Adrenal gland (tissue), 9 donors: ENCODE measurements at regions not wholly inside any gene's neighbourhood (a gene's known extent, or its start where the extent isn't known, plus 50 kb on each side); places are given as distances from the start of the nearest gene placed in this dataset.

ENCODE experiments used
- DNase-seq, 7 donors: peaks; one replicate each; pipeline ENCODE4 v3.0.0-alpha.2; 2019 to 2020
- H3K27ac ChIP-seq, 5 donors: fragments of 200-600 bp; sonication (generic) in 4 of 5; 1 replicate in 3 of 5; 2 replicates in 2 of 5; pipeline versions ENCODE4 v1.5.1 to v1.8.0; 2016 to 2020; ENCODE audit warnings: mild to moderate bottlenecking in 1 of 5
- H3K27me3 ChIP-seq: fragments of 200-600 bp; 2 replicates; pipeline ENCODE4 v1.8.0; 2021
- H3K36me3 ChIP-seq, 2 donors: fragments of 200-600 bp; replicated peaks in 1 of 2; 1 replicate in 1 of 2; 2 replicates in 1 of 2; pipeline versions ENCODE4 v1.5.1 to v1.8.0; 2018 to 2022
- H3K4me1 ChIP-seq, 2 donors: fragments of 200-600 bp; replicated peaks in 1 of 2; 1 replicate in 1 of 2; 2 replicates in 1 of 2; pipeline versions ENCODE4 v1.5.1 to v1.8.0; 2018 to 2021
- H3K4me3 ChIP-seq, 4 donors: fragments of 200-600 bp; sonication (generic) in 3 of 4; one replicate each; pipeline ENCODE4 v1.5.1; 2016 to 2018
- H3K9me3 ChIP-seq, 3 donors: fragments of 200-600 bp; sonication (generic) in 1 of 3; replicated peaks in 1 of 3; 1 replicate in 2 of 3; 2 replicates in 1 of 3; pipeline versions ENCODE4 v1.5.1 to v1.8.0; 2016 to 2021
- CTCF ChIP-seq, 6 experiments: fragments of 450-650 bp in 4 of 6; fragments of 200-600 bp in 2 of 6; sonication (generic) in 1 of 6; IDR thresholded peaks; 1 replicate in 5 of 6; 2 replicates in 1 of 6; pipeline versions ENCODE4 v1.5.1 to v1.8.0; 2016 to 2021; ENCODE audit warnings: antibody characterized with exemption in 6 of 6, mild to moderate bottlenecking in 2 of 6, moderate library complexity in 1 of 6
- POLR2A ChIP-seq, 2 donors: fragments of 450-650 bp; IDR thresholded peaks; one replicate each; pipeline ENCODE4 v1.6.1; 2017; ENCODE audit warnings: antibody characterized with exemption in 2 of 2, mild to moderate bottlenecking in 2 of 2, moderate library complexity in 1 of 2
- WGBS, 4 donors: extraction: QIAGEN DNeasy Blood & Tissue Kit in 2 of 4; methylation state at CpG; one replicate each; pipeline versions ENCODE4 v1.1.5 to v1.1.7; 2013 to 2017; 5-methylcytosine and 5-hydroxymethylcytosine counted together
- intact Hi-C, 2 donors: fragments of 100-400 bp; cut with DNase I; formaldehyde crosslinking; loops; one replicate each; pipeline versions ENCODE4 v1.14.1 to v1.15.0; 2022 to 2023
- donor health status: healthy with polysubstance abuse.
- donor health status: Bipolar disorder and iron deficiency.
- donor health status: DM: yes; HTN: yes; CAD: no.
- donor health status: DM: no; HTN: no; CAD: no.
- donor health status: DM: no; HTN: no; CAD: no.

- 50 to 78% (median 67%) methylated on average over 1 of the region's 1 CpG for WGBS, 4 donors
- DNase-seq: no peak
- H3K4me3 ChIP-seq: no peak overlapping the region
- H3K9me3 ChIP-seq: no peaks in the 10 kb centered on the region
- no peaks in the 10 kb centered on the region for H3K27me3 ChIP-seq
- H3K36me3 ChIP-seq: no peaks in the 10 kb centered on the region
- H3K27ac ChIP-seq: no peak overlapping the region
- intact Hi-C loops: no loop called here
- H3K4me1 ChIP-seq: no peaks in the 10 kb centered on the region
- TF ChIP-seq POLR2A (IDR thresholded peaks at IDR 0.05) (no peak), CTCF (IDR thresholded peaks at IDR 0.05) (no peak)
Observed at GRCh38 chr9:20023210-20023905, 234.5 kb upstream of the SLC24A2 start.

GRCh38 chr9:20022410-20022809, 233.6 kb upstream of the SLC24A2 start:
- intact Hi-C loops: no loop called here
- Histone ChIP-seq H3K9me3 (no peaks in the 10 kb centered on the region), H3K4me3 (no peak overlapping the region), H3K4me1 (no peaks in the 10 kb centered on the region), H3K27me3 (no peaks in the 10 kb centered on the region), H3K27ac (no peak overlapping the region), H3K36me3 (no peaks in the 10 kb centered on the region)
- no peak for DNase-seq
- WGBS, 4 donors: 45 to 73% (median 61%) methylated on average over 2 of the region's 2 CpGs
- TF ChIP-seq POLR2A (IDR thresholded peaks at IDR 0.05) (no peak), CTCF (IDR thresholded peaks at IDR 0.05) (no peak)

- Histone ChIP-seq H3K4me3 (no peak overlapping the region), H3K36me3 (no peaks in the 10 kb centered on the region), H3K4me1 (no peaks in the 10 kb centered on the region), H3K27ac (no peak overlapping the region), H3K27me3 (no peaks in the 10 kb centered on the region), H3K9me3 (no peaks in the 10 kb centered on the region)
- 64 to 82% (median 73%) methylated on average over 1 of the region's 1 CpG for WGBS, 4 donors
- intact Hi-C loops: no loop called here
- no peak for TF ChIP-seq POLR2A (IDR thresholded peaks at IDR 0.05)
- TF ChIP-seq CTCF (IDR thresholded peaks at IDR 0.05): no peak
- no peak for DNase-seq
Observed at GRCh38 chr9:20016611-20017010, 227.8 kb upstream of the SLC24A2 start.

GRCh38 chr9:20015427-20015931, 226.6 kb upstream of the SLC24A2 start:
- DNase-seq: no peak
- intact Hi-C loops: no loop called here
- H3K4me3 ChIP-seq: no peak overlapping the region
- H3K9me3 ChIP-seq: no peaks in the 10 kb centered on the region
- WGBS, 4 donors: 70 to 89% (median 82%) methylated on average over 2 of the region's 2 CpGs
- TF ChIP-seq CTCF (IDR thresholded peaks at IDR 0.05) (no peak), POLR2A (IDR thresholded peaks at IDR 0.05) (no peak)
- no peaks in the 10 kb centered on the region for H3K4me1 ChIP-seq
- H3K27me3 ChIP-seq: no peaks in the 10 kb centered on the region
- no peaks in the 10 kb centered on the region for H3K36me3 ChIP-seq
- H3K27ac ChIP-seq: no peak overlapping the region
